H1 (cell line): ENCODE measurements at regions not wholly inside any gene's neighbourhood (a gene's known extent, or its start where the extent isn't known, plus 50 kb on each side); places are given as distances from the start of the nearest gene placed in this dataset.

Experiments
- CTCF ChIA-PET: fragments of 300-600 bp; sonication (Branson Sonifier 250); formaldehyde crosslinking; loops from one replicate; lab custom pipeline; 2021; ENCODE audit not compliant: partially characterized antibody; lab: Charles Lee
- POLR2A ChIA-PET: fragments of 300-600 bp; sonication (Branson Sonifier 250); formaldehyde crosslinking; loops from one replicate; lab custom pipeline; 2021; ENCODE audit warnings: inconsistent platforms; ENCODE audit not compliant: partially characterized antibody; lab: Charles Lee
- DNase-seq, 2 experiments: peaks; one replicate each; pipeline versions ENCODE4 v3.0.0 to v3.0.0-alpha.2; 2010 to 2022; ENCODE audit warnings: low spot score in 2 of 2, low read depth in 1 of 2, mixed read lengths in 1 of 2
- FAIRE-seq: peaks from 2 replicates; lab custom pipeline; 2011; peaks lifted over from hg19 to GRCh38; lab: Jason Lieb, UNC
- H2AFZ ChIP-seq: 2 replicates; pipeline ENCODE4 v1.8.1; 2012; ENCODE audit warnings: low read length, inconsistent platforms
- H2AK5ac ChIP-seq: 2 replicates; pipeline ENCODE4 v1.6.1; 2013; ENCODE audit warnings: low read depth, low read length
- H2BK120ac ChIP-seq: replicated peaks from 2 replicates; pipeline ENCODE3; 2013; ENCODE audit warnings: low read depth, low read length, inconsistent platforms
- H2BK12ac ChIP-seq: 2 replicates; pipeline ENCODE4 v1.6.1; 2013; ENCODE audit warnings: low read depth, low read length
- H2BK15ac ChIP-seq: 2 replicates; pipeline ENCODE4 v1.6.1; 2013; ENCODE audit warnings: low read length
- H2BK20ac ChIP-seq: 2 replicates; pipeline ENCODE4 v1.6.1; 2013; ENCODE audit warnings: low read length
- H2BK5ac ChIP-seq: 2 replicates; pipeline ENCODE4 v1.6.1; 2013; ENCODE audit warnings: low read depth, low read length
- H3K14ac ChIP-seq: 2 replicates; pipeline ENCODE4 v1.6.1; 2013; ENCODE audit warnings: inconsistent platforms; ENCODE audit not compliant: insufficient read length
- H3K18ac ChIP-seq: 2 replicates; pipeline ENCODE4 v1.6.1; 2013; ENCODE audit warnings: low read length; ENCODE audit errors: extremely low read depth
- H3K23ac ChIP-seq: 2 replicates; pipeline ENCODE4 v1.6.1; 2013; ENCODE audit warnings: inconsistent platforms; ENCODE audit not compliant: insufficient read length
- H3K23me2 ChIP-seq: 2 replicates; pipeline ENCODE4 v1.6.1; 2013; ENCODE audit warnings: low read depth, low read length
- H3K27ac ChIP-seq: 2 replicates; pipeline ENCODE4 v1.6.1; 2011; ENCODE audit warnings: low read depth, low read length, inconsistent platforms
- H3K27me3 ChIP-seq, 4 experiments: replicated peaks in 1 of 4; 1 replicate in 1 of 4; 2 replicates in 3 of 4; pipeline versions ENCODE4 v1.6.1 to v1.8.1; 2011 to 2013; ENCODE audit warnings: low read length in 3 of 4, mild to moderate bottlenecking in 3 of 4, inconsistent platforms in 2 of 4, mixed read lengths in 2 of 4, moderate library complexity in 1 of 4; ENCODE audit not compliant: control insufficient read depth in 3 of 4, insufficient read depth in 3 of 4; ENCODE audit errors: extremely low read depth in 1 of 4
- H3K36me3 ChIP-seq, 4 experiments: 2 replicates each; pipeline versions ENCODE4 v1.6.1 to v1.8.1; 2011 to 2013; ENCODE audit warnings: mild to moderate bottlenecking in 4 of 4, low read length in 3 of 4, moderate library complexity in 2 of 4, control low read depth in 1 of 4, inconsistent platforms in 1 of 4; ENCODE audit not compliant: insufficient read depth in 4 of 4, control insufficient read depth in 2 of 4
- H3K4ac ChIP-seq: replicated peaks from 2 replicates; pipeline ENCODE3; 2013; ENCODE audit warnings: low read length, low read depth, mixed read lengths, inconsistent platforms; ENCODE audit not compliant: insufficient read length
- H3K4me1 ChIP-seq, 4 experiments: replicated peaks in 1 of 4; 1 replicate in 1 of 4; 2 replicates in 3 of 4; pipeline versions ENCODE4 v1.6.1 to v1.8.1; 2011 to 2013; ENCODE audit warnings: low read length in 3 of 4, inconsistent platforms in 2 of 4, mixed read lengths in 1 of 4; ENCODE audit not compliant: insufficient read depth in 4 of 4, control insufficient read depth in 3 of 4
- H3K4me2 ChIP-seq, 2 experiments: 2 replicates each; pipeline versions ENCODE4 v1.6.1 to v1.8.1; 2011 to 2013; ENCODE audit warnings: low read depth in 2 of 2, low read length in 2 of 2, control low read depth in 1 of 2, inconsistent platforms in 1 of 2, mild to moderate bottlenecking in 1 of 2; ENCODE audit not compliant: insufficient read depth in 1 of 2
- H3K4me3 ChIP-seq, 4 experiments: fragments of 200-600, 300-600 bp in 1 of 4; sonication (generic), shearing (Covaris generic), sonication (Bioruptor Twin) in 1 of 4; 2 replicates each; pipeline versions ENCODE4 v1.5.1 to v1.8.1; 2011 to 2016; ENCODE audit warnings: low read length in 4 of 4, low read depth in 3 of 4, control low read depth in 2 of 4, inconsistent platforms in 2 of 4, mild to moderate bottlenecking in 2 of 4, mixed read lengths in 1 of 4, moderate library complexity in 1 of 4; ENCODE audit not compliant: insufficient read depth in 2 of 4; ENCODE audit errors: extremely low read depth in 1 of 4
- H3K56ac ChIP-seq: replicated peaks from 2 replicates; pipeline ENCODE3; 2013; ENCODE audit warnings: low read depth, mild to moderate bottlenecking, mixed read lengths, low read length, inconsistent platforms; ENCODE audit not compliant: insufficient read length
- H3K79me1 ChIP-seq: 2 replicates; pipeline ENCODE4 v1.6.1; 2013; ENCODE audit warnings: low read depth, low read length, control low read depth
- H3K79me2 ChIP-seq, 2 experiments: 2 replicates each; pipeline versions ENCODE4 v1.6.1 to v1.8.1; 2012 to 2013; ENCODE audit warnings: low read length in 2 of 2, mild to moderate bottlenecking in 2 of 2, inconsistent platforms in 1 of 2; ENCODE audit not compliant: insufficient read depth in 2 of 2, control insufficient read depth in 1 of 2
- H3K9ac ChIP-seq, 4 experiments: replicated peaks in 1 of 4; 1 replicate in 1 of 4; 2 replicates in 3 of 4; pipeline versions ENCODE4 v1.6.1 to v1.8.1; 2011 to 2013; ENCODE audit warnings: low read depth in 3 of 4, low read length in 3 of 4, control low read depth in 2 of 4, mild to moderate bottlenecking in 2 of 4, moderate library complexity in 2 of 4, inconsistent platforms in 1 of 4; ENCODE audit errors: extremely low read depth in 1 of 4
- H3K9me3 ChIP-seq, 2 experiments: 2 replicates each; pipeline versions ENCODE4 v1.6.1 to v1.8.1; 2012 to 2013; ENCODE audit warnings: mild to moderate bottlenecking in 2 of 2, moderate library complexity in 2 of 2, control low read depth in 1 of 2, inconsistent platforms in 1 of 2, low read depth in 1 of 2, low read length in 1 of 2, mixed read lengths in 1 of 2; ENCODE audit not compliant: insufficient read depth in 2 of 2
- H4K20me1 ChIP-seq, 2 experiments: replicated peaks in 1 of 2; 2 replicates each; pipeline versions ENCODE3 to v1.8.1; 2011 to 2013; ENCODE audit warnings: inconsistent platforms in 2 of 2, low read length in 2 of 2, mild to moderate bottlenecking in 1 of 2; ENCODE audit not compliant: insufficient read depth in 2 of 2, control insufficient read depth in 1 of 2
- H4K5ac ChIP-seq: 2 replicates; pipeline ENCODE4 v1.6.1; 2013; ENCODE audit warnings: low read length, low read depth, mixed read lengths, inconsistent platforms; ENCODE audit not compliant: insufficient read length
- H4K8ac ChIP-seq: 2 replicates; pipeline ENCODE4 v1.8.0; 2013; ENCODE audit warnings: mild to moderate bottlenecking, moderate library complexity, low read length, inconsistent platforms; ENCODE audit not compliant: insufficient read depth; ENCODE audit errors: extremely low read depth
- H4K91ac ChIP-seq: replicated peaks from 2 replicates; pipeline ENCODE3; 2013; ENCODE audit warnings: low read length, mixed read lengths, inconsistent platforms; ENCODE audit not compliant: insufficient read length
- ASH2L ChIP-seq: fragments of 200-600, 300-600 bp; sonication (generic); IDR thresholded peaks from one replicate; pipeline ENCODE4 v1.7.1; 2017; ENCODE audit warnings: low read length
- BCL11A ChIP-seq, 2 experiments: IDR thresholded peaks; one replicate each; pipeline ENCODE4 v1.6.1; 2011; ENCODE audit warnings: low read depth in 2 of 2, low read length in 2 of 2, mild to moderate bottlenecking in 2 of 2
- CTBP2 ChIP-seq: IDR thresholded peaks from 2 replicates; pipeline ENCODE4 v1.7.0; 2011; ENCODE audit warnings: borderline replicate concordance, mild to moderate bottlenecking, moderate library complexity, mixed read lengths, low read length; ENCODE audit not compliant: insufficient read depth, insufficient read length
- CTCF ChIP-seq, 3 experiments: IDR thresholded peaks; 1 replicate in 2 of 3; 2 replicates in 1 of 3; pipeline versions ENCODE4 v1.5.1 to v1.6.1; 2011; ENCODE audit warnings: low read length in 3 of 3, mild to moderate bottlenecking in 3 of 3, inconsistent platforms in 2 of 3, low read depth in 1 of 3, moderate library complexity in 1 of 3; ENCODE audit not compliant: insufficient read depth in 1 of 3; ENCODE audit errors: control extremely low read depth in 1 of 3
- EZH2 ChIP-seq: fragments of 200-600 bp; sonication (generic); IDR thresholded peaks from 2 replicates; pipeline ENCODE4 v1.7.1; 2012; ENCODE audit warnings: low read depth, mild to moderate bottlenecking, moderate library complexity, low read length, inconsistent platforms; ENCODE audit not compliant: severe bottlenecking
- GABPA ChIP-seq: IDR thresholded peaks from 2 replicates; pipeline ENCODE4 v1.6.1; 2011; ENCODE audit warnings: mild to moderate bottlenecking, low read length, moderate library complexity, borderline replicate concordance; ENCODE audit not compliant: insufficient read depth
- NANOG ChIP-seq: IDR thresholded peaks from 2 replicates; pipeline ENCODE4 v1.6.1; 2011; ENCODE audit warnings: low read length, low read depth, mild to moderate bottlenecking, inconsistent platforms; ENCODE audit not compliant: insufficient read depth, poor library complexity, severe bottlenecking
- NRF1 ChIP-seq: IDR thresholded peaks from 2 replicates; pipeline ENCODE4 v1.6.1; 2011; ENCODE audit warnings: mild to moderate bottlenecking, low read depth, low read length, improper control_type of control experiment
- POLR2A ChIP-seq, 2 experiments: IDR thresholded peaks; 1 replicate in 1 of 2; 2 replicates in 1 of 2; pipeline ENCODE4 v1.6.1; 2011; ENCODE audit warnings: low read depth in 2 of 2, low read length in 2 of 2, mild to moderate bottlenecking in 2 of 2; ENCODE audit errors: control extremely low read depth in 1 of 2
- RXRA ChIP-seq: IDR thresholded peaks from 2 replicates; pipeline ENCODE4 v1.6.1; 2011; ENCODE audit warnings: low read depth, mild to moderate bottlenecking, low read length, moderate library complexity; ENCODE audit not compliant: insufficient read depth
- SP1 ChIP-seq: IDR thresholded peaks from 2 replicates; pipeline ENCODE4 v1.6.1; 2011; ENCODE audit warnings: low read depth, low read length
- SP2 ChIP-seq: IDR thresholded peaks from 2 replicates; pipeline ENCODE4 v1.6.1; 2012; ENCODE audit warnings: mild to moderate bottlenecking, low read length, inconsistent platforms
- SP4 ChIP-seq: IDR thresholded peaks from 2 replicates; pipeline ENCODE4 v1.6.1; 2012; ENCODE audit warnings: low read length, inconsistent platforms
- WGBS, 2 experiments: shearing (Covaris generic) in 1 of 2; methylation state at CpG; one replicate each; pipeline versions ENCODE4 v1.1.6 to v1.1.7; 2013 to 2015; ENCODE audit warnings: low lambda C conversion rate in 2 of 2, mixed read lengths in 2 of 2, inconsistent platforms in 1 of 2, low coverage in 1 of 2, missing lambda C conversion rate in 1 of 2; ENCODE audit not compliant: insufficient replicate concordance in 2 of 2, insufficient coverage in 1 of 2, insufficient read length in 1 of 2; ENCODE audit errors: extremely low coverage in 1 of 2, missing lambda C conversion rate in 1 of 2; 5-methylcytosine and 5-hydroxymethylcytosine counted together

- CTCF ChIA-PET: no interaction called here
- Histone ChIP-seq H2BK15ac (no peak overlapping the region), H3K36me3 (no peaks in the 10 kb centered on the region), H4K8ac (no peak overlapping the region), H2BK20ac (no peak overlapping the region), H3K4me2 (no peak overlapping the region), H2AK5ac (no peak overlapping the region), H2BK120ac (no peak overlapping the region), H3K4me3 (no peak overlapping the region), H3K18ac (no peak overlapping the region), H4K5ac (no peak overlapping the region), H3K27me3 (no peaks in the 10 kb centered on the region), H3K27ac (no peak overlapping the region), H2AFZ (no peak overlapping the region), H3K14ac (no peak overlapping the region), H2BK5ac (no peak overlapping the region), H4K20me1 (no peaks in the 10 kb centered on the region), H3K4me1 (peaks cover 0 to 2% (median under 1%) of the 10 kb centered on the region in 4 experiments; a peak in 1 of 7 replicates), H3K23me2 (no peaks in the 10 kb centered on the region), H3K79me1 (no peaks in the 10 kb centered on the region), H3K56ac (no peak overlapping the region), H3K4ac (no peak overlapping the region), H3K9ac (no peak overlapping the region), H3K79me2 (no peaks in the 10 kb centered on the region), H4K91ac (no peak overlapping the region), H3K23ac (no peak overlapping the region), H2BK12ac (no peak overlapping the region), H3K9me3 (no peaks in the 10 kb centered on the region)
- POLR2A ChIA-PET: no interaction called here
- DNase-seq (no peak), FAIRE-seq (no peak)
- WGBS, 2 experiments: 90% methylated on average over 2 of the region's 2 CpGs; no CpG with 5 or more reads in 1 of the 2 experiments
- TF ChIP-seq SP4 (no peak), GABPA (no peak), NRF1 (no peak), CTCF (IDR thresholded peaks at IDR 0.05; ENCODE audit: control extremely low read depth in 1 of 3, insufficient read depth in 1 of 3, low read depth in 1 of 3, low read length in 3 of 3) (no peak), ASH2L (no peak), NANOG (no peak), CTBP2 (no peak), POLR2A (IDR thresholded peaks at IDR 0.05; ENCODE audit: control extremely low read depth in 1 of 2, low read depth in 2 of 2, low read length in 2 of 2) (no peak), SP1 (no peak), RXRA (no peak), EZH2 (no peak), SP2 (no peak), BCL11A (IDR thresholded peaks at IDR 0.05; ENCODE audit: low read depth in 2 of 2, low read length in 2 of 2) (no peak)
Measured at GRCh38 chr12:81953541-81953940, 194.4 kb upstream of the PPFIA2 start.
